ENCODE measurements at regions not wholly inside any gene's neighbourhood (a gene's known extent, or its start where the extent isn't known, plus 50 kb on each side); places are given as distances from the start of the nearest gene placed in this dataset.

DNA sequence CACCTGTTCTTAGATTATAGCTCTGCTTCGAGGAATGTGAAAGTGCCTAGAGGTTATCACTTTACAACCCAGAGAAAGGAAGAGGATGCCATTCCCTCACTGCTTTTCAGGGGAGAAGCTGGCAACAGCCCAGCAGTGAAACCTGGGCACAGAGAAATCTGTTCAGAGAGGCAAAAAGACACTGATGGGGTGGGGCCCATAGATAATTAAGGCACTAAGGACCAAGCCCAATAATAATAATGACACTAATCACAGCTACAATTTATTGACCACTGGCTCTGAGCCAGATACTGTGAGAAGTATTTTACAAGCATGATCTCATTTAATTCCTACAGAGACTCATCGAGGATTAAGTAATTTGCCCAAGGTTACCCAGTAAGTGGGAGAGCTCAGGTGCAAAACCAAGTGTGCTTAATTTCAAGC, 168.3 kb downstream of the PIK3R1 start:
- in situ Hi-C loops (cut with HindIII; ENCODE audit: low pct_unique_long_range_greater_than_20kb, low sequenced_read_pairs) = no loop called here
- TF ChIP-seq JUND (IDR thresholded peaks at IDR 0.05; ENCODE audit: low read depth) = no peak
- DNase-seq (ENCODE audit: low read depth in 1 of 2, low spot score in 1 of 2) = no peak

DNA sequence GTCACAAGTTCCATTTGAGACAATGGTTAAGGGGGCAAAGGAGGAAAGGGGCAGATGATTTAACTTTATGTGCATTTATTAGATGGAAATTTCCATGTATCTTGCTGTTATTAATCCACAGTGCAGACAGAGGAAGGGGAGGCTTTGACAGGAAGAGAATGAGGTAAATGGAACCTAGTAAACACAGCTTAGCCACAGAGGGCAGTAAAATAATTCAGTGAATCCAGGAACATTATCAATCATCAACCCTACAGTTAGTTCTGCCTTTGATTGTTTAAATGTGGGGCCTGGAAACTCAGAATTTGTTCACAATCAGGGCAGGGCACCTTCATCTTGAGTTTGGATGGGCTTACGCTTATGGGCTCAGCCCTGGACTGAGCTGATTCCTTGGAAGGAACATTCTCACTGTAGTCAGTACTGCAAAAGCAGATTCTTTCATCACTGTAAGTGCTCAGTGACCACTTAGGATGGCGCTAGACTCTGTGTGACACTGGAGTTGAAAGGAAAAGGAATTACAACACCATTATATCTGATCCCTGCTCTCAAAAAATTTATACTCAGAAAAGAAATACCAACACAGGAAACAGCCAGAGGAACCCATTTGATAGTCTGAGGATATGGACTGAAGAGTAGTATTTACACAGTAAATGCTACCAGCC, 169.5 kb downstream of the PIK3R1 start:
- TF ChIP-seq JUND (IDR thresholded peaks at IDR 0.05; ENCODE audit: low read depth) = no peak
- in situ Hi-C loops (cut with HindIII; ENCODE audit: low pct_unique_long_range_greater_than_20kb, low sequenced_read_pairs) = no loop called here
- DNase-seq (ENCODE audit: low read depth in 1 of 2, low spot score in 1 of 2) = no peak

DNA sequence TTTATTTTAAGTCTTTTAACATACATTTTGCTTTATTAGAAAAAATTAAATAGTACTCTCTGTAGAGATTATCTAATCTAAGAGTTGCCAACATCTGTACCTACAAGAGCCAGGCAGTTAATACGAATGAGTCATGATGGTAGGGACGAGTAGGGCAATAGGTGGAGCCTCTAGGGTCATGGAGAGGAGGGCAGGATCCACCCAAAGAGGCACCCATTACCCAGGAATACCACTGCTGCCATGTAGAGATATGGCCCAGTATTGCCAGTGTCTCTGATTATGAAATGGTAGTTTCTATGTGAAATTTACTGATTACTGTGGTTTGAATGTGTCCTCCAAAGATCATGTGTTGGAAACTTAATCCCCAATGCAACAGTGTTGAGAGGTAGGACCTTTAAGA, 170.4 kb downstream of the PIK3R1 start:
- DNase-seq (ENCODE audit: low read depth in 1 of 2, low spot score in 1 of 2) = no peak
- no peak for TF ChIP-seq JUND (IDR thresholded peaks at IDR 0.05; ENCODE audit: low read depth)
- in situ Hi-C loops (cut with HindIII; ENCODE audit: low pct_unique_long_range_greater_than_20kb, low sequenced_read_pairs) = no loop called here

DNA sequence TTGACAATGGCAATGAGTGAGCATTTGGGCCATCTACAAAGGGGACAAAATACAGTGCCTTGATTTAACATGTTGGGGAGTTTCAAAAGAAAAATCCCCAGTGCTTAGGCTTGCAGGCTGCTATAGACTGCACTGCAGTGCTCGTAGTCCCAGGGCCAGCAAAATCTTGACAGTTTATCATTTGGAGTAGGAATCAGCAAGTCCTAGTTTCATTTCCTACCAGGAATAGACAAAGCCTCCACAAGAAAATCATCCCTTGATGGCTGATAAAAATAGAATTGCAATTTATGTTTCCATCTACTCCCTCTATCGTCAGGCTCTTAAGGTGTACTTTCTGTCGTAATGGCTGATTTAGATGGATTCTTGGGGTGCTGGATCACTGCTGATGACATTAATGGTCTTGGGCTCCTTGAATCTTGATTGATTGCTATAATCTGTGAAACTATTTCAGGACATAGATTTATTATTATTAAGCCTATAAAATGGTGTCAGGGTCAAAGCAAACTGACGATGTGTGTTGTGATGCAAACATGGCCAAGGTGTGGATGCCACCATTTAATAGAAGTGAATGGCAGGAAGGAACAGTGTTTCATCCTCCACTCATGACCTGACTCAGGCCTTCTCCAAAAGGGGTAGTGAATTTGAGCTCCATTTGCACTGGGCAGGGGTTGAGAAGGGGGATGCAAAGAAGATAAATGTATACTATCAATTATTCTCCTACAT, 171.7 kb downstream of the PIK3R1 start:
- in situ Hi-C loops (cut with HindIII; ENCODE audit: low pct_unique_long_range_greater_than_20kb, low sequenced_read_pairs) = no loop called here
- no peak for TF ChIP-seq JUND (IDR thresholded peaks at IDR 0.05; ENCODE audit: low read depth)
- no peak for DNase-seq (ENCODE audit: low read depth in 1 of 2, low spot score in 1 of 2)

DNA sequence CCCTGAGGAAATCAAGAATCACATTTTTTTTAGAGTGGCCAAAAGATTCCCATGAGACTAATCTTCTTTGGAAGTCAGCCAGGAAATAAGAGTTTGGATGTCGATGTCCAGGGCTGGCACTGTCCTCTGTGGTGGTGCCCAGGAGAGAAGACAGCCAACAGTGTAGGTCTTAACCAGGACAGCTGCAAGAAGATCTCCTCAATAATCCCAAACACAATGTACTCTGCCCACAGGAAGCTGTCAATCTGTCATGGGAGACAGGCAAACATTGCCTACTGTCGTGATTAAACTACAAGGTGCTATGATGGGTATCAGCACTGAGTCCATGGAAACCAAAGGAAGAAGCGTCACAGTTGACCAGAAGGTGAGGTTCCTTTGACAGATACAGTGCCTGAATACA, 174.1 kb downstream of the PIK3R1 start:
- in situ Hi-C loops (cut with HindIII; ENCODE audit: low pct_unique_long_range_greater_than_20kb, low sequenced_read_pairs) = no loop called here
- DNase-seq (ENCODE audit: low read depth in 1 of 2, low spot score in 1 of 2) = no peak

DNA sequence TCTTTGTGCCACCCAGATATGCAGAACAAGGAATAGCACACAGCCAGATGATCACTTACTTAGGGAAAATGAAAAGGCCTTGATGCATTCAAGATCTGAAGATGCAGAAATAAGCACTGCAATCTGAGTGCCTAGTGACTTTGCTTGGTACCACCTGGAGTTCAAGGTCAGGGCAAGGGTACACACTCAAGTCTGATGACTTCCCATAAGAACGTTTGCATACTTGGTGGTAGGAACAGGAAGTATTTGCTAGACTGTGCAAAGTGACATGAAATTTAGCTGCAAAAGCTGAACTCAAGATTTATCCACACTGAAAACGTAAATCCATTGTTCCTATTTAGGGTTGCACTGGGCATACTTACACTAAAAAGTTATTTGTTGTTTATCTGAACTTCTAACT, 177.1 kb downstream of the PIK3R1 start:
- DNase-seq (ENCODE audit: low read depth in 1 of 2, low spot score in 1 of 2) = no peak
- no peak for TF ChIP-seq JUND (IDR thresholded peaks at IDR 0.05; ENCODE audit: low read depth)
- in situ Hi-C loops (cut with HindIII; ENCODE audit: low pct_unique_long_range_greater_than_20kb, low sequenced_read_pairs) = no loop called here

More for the DNA sequence above, 174.1 kb downstream of the PIK3R1 start:
- TF ChIP-seq JUND (IDR thresholded peaks at IDR 0.05; ENCODE audit: low read depth) = no peak

DNA sequence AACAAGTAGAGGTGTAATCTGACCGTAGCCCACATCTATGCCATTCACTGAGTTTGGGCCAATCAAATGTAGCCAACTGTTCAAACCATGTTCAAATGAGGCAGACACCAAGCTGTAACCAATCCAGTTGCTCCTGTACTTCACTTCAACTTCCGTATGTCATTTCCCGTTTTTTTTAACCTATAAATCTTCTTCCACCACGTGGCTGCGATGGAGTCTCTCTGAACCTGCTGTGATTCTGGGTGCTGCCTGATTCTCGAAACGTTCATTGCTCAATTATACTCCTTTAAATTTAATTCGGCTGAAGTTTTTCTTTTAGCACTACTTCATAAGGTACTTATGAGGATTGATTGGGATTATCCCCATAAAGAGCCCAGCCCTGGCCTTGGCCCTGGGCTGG, 179.7 kb downstream of the PIK3R1 start:
- no peak for DNase-seq (ENCODE audit: low read depth in 1 of 2, low spot score in 1 of 2)
- in situ Hi-C loops (cut with HindIII; ENCODE audit: low pct_unique_long_range_greater_than_20kb, low sequenced_read_pairs) = no loop called here
- no peak for TF ChIP-seq JUND (IDR thresholded peaks at IDR 0.05; ENCODE audit: low read depth)

DNA sequence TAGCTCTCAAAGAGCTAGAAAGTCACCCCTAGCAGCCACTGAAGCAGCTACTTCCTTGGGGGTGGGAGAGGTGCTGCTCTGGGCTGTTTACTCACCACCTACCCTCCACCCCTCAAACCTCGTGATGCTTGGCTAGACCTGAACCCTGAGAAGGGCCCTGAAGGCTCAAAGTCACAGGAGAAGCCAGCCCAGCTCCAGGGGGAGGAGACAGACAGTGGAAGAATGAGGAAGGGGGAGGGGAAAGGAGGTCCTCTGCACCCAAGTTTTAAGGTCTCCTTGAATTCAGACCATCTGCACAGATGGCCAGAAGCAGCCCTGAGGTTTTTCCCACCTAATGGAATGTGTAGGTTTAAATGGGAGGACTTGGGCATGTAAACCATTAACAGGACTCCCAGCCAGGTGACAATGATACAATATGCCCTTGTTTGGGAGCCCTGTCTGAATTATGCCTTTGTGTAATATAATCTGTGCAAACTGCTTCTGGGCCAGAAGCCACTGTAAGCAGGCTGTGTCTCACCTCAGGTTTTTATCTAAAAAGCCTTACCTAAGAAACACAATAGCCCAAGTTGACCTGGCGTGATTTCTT, 180.5 kb downstream of the PIK3R1 start:
- peak in 1 of 2 experiments; percentile 42 for DNase-seq (ENCODE audit: low read depth in 1 of 2, low spot score in 1 of 2)
- TF ChIP-seq JUND (IDR thresholded peaks at IDR 0.05; ENCODE audit: low read depth) = no peak
- in situ Hi-C loops (cut with HindIII; ENCODE audit: low pct_unique_long_range_greater_than_20kb, low sequenced_read_pairs) = no loop called here

DNA sequence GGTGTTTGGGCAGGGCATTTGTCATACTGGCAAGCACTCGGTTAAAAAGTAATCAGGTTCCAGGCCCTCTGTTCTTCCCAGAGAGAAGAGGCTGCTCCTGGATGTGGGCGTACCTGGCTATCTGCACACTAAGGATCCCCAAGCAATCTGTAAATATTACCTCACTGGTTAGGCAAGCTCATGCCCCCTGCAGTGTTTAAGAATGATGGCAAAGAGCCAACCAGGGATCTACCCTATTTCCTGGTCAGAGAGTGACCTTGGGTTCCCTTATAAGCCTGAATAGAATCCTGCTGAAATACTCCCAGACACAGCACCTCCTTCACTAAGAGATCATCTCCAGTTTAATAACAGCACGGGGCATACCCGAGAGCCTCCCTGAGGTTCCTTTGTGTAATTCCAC, 181.2 kb downstream of the PIK3R1 start:
- in situ Hi-C loops (cut with HindIII; ENCODE audit: low pct_unique_long_range_greater_than_20kb, low sequenced_read_pairs) = no loop called here
- DNase-seq (ENCODE audit: low read depth in 1 of 2, low spot score in 1 of 2) = peak in 1 of 2 experiments; percentile 52
- no peak for TF ChIP-seq JUND (IDR thresholded peaks at IDR 0.05; ENCODE audit: low read depth)

DNA sequence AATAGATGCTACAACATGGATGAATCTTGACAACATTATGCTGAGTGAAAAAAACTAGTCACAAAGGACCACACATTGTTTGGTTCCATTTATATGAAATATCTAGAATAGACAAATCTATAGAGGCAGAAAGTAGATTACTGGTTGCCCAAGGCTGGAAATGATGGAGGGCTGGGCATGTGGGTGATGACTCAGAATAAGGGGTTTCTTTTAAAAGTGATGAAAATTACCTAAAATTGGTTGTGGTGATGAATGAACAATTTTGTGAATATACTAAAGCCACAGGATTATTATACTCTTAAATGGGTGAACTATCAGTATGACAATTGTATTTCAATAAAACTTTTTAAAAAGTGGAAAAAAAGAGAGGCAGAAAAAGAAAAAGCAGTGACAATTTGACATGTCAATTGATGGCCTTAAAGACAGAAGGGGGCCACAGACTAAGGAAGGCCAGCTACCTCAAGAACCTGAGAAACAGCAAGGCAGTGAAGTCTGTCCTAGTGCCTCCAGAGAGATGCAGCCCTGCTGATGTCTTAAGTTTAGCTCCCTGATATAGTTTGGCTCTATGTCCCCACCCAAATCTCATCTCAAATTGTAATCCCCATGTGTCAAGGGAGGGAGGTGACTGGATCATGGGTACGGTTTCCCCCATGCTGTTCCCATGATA, 182.7 kb downstream of the PIK3R1 start:
- in situ Hi-C loops (cut with HindIII; ENCODE audit: low pct_unique_long_range_greater_than_20kb, low sequenced_read_pairs) = no loop called here
- TF ChIP-seq JUND (IDR thresholded peaks at IDR 0.05; ENCODE audit: low read depth) = no peak
- DNase-seq (ENCODE audit: low read depth in 1 of 2, low spot score in 1 of 2) = no peak

DNA sequence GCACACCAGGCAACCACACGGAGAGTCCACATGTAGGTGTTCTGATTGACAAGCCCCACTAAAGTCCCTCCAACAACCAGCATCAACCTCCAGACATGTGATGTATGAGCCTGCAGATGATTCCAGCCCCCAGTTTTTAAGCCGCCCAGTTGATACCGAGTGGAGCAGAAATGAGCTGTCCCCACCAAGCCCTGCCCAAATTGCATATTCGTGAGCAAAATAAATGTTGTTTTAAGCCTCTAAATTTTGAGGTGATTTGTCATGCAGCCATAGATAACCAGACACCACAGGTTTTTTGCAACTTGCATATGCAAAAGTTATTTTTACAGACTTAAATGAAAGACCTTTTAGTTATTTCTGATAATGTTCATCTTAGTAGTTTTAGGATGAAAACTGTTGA, 187.7 kb downstream of the PIK3R1 start:
- TF ChIP-seq JUND (IDR thresholded peaks at IDR 0.05; ENCODE audit: low read depth) = no peak
- in situ Hi-C loops (cut with HindIII; ENCODE audit: low pct_unique_long_range_greater_than_20kb, low sequenced_read_pairs) = no loop called here
- DNase-seq (ENCODE audit: low read depth in 1 of 2, low spot score in 1 of 2) = no peak

DNA sequence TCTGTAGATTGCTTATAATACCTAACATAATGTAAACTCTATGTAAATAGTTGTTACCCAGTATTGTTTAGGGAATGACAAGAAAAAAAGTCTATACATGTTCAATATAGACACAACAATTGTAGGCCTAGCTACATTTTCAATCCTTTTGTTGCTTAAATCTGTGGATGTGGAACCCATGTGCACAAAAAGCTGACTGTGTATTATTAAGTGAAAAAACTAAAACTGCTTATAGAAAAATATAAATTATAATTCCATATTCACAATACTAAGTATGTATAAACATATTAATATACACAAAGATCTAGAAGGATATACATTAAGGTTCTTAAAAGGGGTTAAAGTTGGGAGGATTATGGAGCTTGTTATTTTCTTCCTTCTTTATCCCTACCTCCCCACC, 188.7 kb downstream of the PIK3R1 start:
- in situ Hi-C loops (cut with HindIII; ENCODE audit: low pct_unique_long_range_greater_than_20kb, low sequenced_read_pairs) = no loop called here

More for the DNA sequence above, 188.7 kb downstream of the PIK3R1 start:
- DNase-seq (ENCODE audit: low read depth in 1 of 2, low spot score in 1 of 2) = no peak
- TF ChIP-seq JUND (IDR thresholded peaks at IDR 0.05; ENCODE audit: low read depth) = no peak

Measured in T47D (cell line).